Thyroid gland (tissue), 4 donors: ENCODE measurements at regions not wholly inside any gene's neighbourhood (a gene's known extent, or its start where the extent isn't known, plus 50 kb on each side); places are given as distances from the start of the nearest gene placed in this dataset.

Experiments
- DNase-seq, 2 donors: peaks; one replicate each; pipeline ENCODE4 v3.0.0-alpha.2; 2019
- H3K27ac ChIP-seq, 3 donors: fragments of 200-600 bp; sonication (generic); 1 replicate in 2 of 3; 2 replicates in 1 of 3; pipeline ENCODE4 v1.5.1; 2016 to 2019; ENCODE audit warnings: mild to moderate bottlenecking in 1 of 3, moderate library complexity in 1 of 3
- H3K27me3 ChIP-seq: fragments of 200-600 bp; sonication (generic); one replicate; pipeline ENCODE4 v1.5.1; 2019
- H3K36me3 ChIP-seq, 2 donors: fragments of 200-600 bp; sonication (generic); one replicate each; pipeline ENCODE4 v1.5.1; 2016 to 2019
- H3K4me1 ChIP-seq, 2 donors: fragments of 200-600 bp; sonication (generic); one replicate each; pipeline ENCODE4 v1.5.1; 2017 to 2019
- H3K4me3 ChIP-seq, 3 donors: fragments of 200-600 bp; sonication (generic); replicated peaks in 1 of 3; 1 replicate in 2 of 3; 2 replicates in 1 of 3; pipeline ENCODE4 v1.5.1; 2016; ENCODE audit warnings: mild to moderate bottlenecking in 1 of 3
- H3K9me3 ChIP-seq: fragments of 200-600 bp; sonication (generic); one replicate; pipeline ENCODE4 v1.5.1; 2017
- POLR2A ChIP-seq, 2 donors: fragments of 450-650 bp; IDR thresholded peaks; one replicate each; pipeline ENCODE4 v1.6.1; 2017; ENCODE audit warnings: antibody characterized with exemption in 2 of 2, mild to moderate bottlenecking in 2 of 2, moderate library complexity in 1 of 2
- WGBS, 2 donors: methylation state at CpG; one replicate each; pipeline ENCODE4 v1.1.5; 2017; 5-methylcytosine and 5-hydroxymethylcytosine counted together
- intact Hi-C: fragments of 100-400 bp; cut with DNase I; formaldehyde crosslinking; loops from one replicate; pipeline ENCODE4 v1.15.1; 2023
- TF ChIP-seq, protein P1 (sequence below), 6 experiments: fragments of 200-600 bp in 3 of 6; fragments of 450-650 bp in 3 of 6; sonication (generic) in 3 of 6; IDR thresholded peaks; one replicate each; pipeline ENCODE4 v1.5.1; 2016 to 2019; ENCODE audit warnings: antibody characterized with exemption in 6 of 6, mild to moderate bottlenecking in 2 of 6, inconsistent platforms in 1 of 6, moderate library complexity in 1 of 6

DNA sequence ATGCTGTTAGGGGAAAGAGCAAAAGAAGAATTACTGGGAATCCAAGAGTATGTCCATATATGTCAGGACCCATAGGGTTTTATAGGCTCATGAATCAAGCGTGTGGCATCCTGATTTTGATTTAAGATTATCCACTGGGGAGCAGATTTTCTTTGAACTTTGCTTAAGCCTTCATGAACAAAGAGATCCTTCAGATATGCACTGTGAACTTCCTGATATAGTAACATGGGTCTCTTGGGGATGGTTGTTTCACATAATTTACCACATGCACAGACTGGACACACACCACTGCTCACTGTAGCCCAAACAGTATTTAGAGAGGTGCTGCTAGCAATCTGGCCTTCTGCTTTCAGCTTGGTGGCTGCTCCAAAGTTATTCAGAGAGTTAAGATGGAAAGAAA, 200.9 kb upstream of the ZPLD1 start:
- Histone ChIP-seq H3K27ac (no peak overlapping the region), H3K27me3 (no peaks in the 10 kb centered on the region), H3K4me3 (no peak overlapping the region), H3K9me3 (no peaks in the 10 kb centered on the region), H3K36me3 (no peaks in the 10 kb centered on the region), H3K4me1 (no peaks in the 10 kb centered on the region)
- intact Hi-C loops: no loop called here
- WGBS, 2 donors: 48 to 85% methylated on average over 1 of the region's 1 CpG
- DNase-seq: no peak
- TF ChIP-seq, protein P1, sequence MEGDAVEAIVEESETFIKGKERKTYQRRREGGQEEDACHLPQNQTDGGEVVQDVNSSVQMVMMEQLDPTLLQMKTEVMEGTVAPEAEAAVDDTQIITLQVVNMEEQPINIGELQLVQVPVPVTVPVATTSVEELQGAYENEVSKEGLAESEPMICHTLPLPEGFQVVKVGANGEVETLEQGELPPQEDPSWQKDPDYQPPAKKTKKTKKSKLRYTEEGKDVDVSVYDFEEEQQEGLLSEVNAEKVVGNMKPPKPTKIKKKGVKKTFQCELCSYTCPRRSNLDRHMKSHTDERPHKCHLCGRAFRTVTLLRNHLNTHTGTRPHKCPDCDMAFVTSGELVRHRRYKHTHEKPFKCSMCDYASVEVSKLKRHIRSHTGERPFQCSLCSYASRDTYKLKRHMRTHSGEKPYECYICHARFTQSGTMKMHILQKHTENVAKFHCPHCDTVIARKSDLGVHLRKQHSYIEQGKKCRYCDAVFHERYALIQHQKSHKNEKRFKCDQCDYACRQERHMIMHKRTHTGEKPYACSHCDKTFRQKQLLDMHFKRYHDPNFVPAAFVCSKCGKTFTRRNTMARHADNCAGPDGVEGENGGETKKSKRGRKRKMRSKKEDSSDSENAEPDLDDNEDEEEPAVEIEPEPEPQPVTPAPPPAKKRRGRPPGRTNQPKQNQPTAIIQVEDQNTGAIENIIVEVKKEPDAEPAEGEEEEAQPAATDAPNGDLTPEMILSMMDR (IDR thresholded peaks at IDR 0.05): no peak
- TF ChIP-seq POLR2A (IDR thresholded peaks at IDR 0.05): no peak

DNA sequence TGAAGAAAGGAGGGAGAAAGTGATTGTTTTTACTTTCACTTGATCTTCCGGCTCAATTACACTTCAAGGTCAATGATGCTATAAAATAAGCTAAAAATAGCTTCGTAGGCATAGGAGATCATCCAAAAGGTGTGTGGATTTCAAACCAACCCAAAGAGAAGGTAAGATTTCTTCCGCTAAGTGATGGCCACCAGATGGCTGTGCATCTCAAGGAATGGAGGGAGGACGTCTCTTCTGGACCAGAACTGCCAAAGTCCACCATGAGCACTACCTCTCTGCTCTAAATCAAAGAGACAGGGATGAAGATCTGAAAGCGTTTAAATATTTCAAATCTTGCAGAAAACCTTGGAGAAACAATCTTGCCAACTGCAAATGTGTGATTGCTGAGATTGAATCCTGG, 199.1 kb upstream of the ZPLD1 start:
- intact Hi-C loops: no loop called here
- Histone ChIP-seq H3K9me3 (no peaks in the 10 kb centered on the region), H3K27ac (no peak overlapping the region), H3K4me1 (no peaks in the 10 kb centered on the region), H3K27me3 (no peaks in the 10 kb centered on the region), H3K4me3 (no peak overlapping the region), H3K36me3 (no peaks in the 10 kb centered on the region)
- TF ChIP-seq POLR2A (IDR thresholded peaks at IDR 0.05): no peak
- TF ChIP-seq, protein P1 (IDR thresholded peaks at IDR 0.05): peak in 2 of 6 experiments; percentile 51 to 57
- DNase-seq: peak in 1 of 2 donors; percentile 60
- WGBS, 2 donors: 37 to 76% methylated on average over 5 of the region's 5 CpGs

DNA sequence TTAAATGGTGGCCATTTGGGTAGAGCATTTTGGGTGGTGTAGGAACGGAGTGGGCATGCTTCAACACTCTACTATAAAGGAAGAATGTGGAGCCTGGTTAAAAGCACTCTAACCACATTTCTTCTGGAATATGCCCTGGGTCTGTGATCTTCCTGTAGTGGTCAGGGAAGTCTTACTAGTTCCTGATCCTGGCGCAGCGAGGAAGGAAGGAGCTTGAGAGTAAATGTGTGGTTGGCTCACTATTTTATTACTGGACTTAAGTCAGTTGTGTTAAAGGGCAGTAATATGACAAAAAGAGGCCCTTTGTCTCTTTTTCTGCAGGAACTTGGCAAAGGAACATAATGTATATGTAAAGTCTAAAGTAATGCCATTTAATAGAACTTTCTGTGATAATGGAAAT, 197.6 kb upstream of the ZPLD1 start:
- no peak for DNase-seq
- Histone ChIP-seq H3K4me3 (no peak overlapping the region), H3K27ac (no peak overlapping the region), H3K27me3 (no peaks in the 10 kb centered on the region), H3K4me1 (no peaks in the 10 kb centered on the region), H3K9me3 (no peaks in the 10 kb centered on the region), H3K36me3 (no peaks in the 10 kb centered on the region)
- intact Hi-C loops: no loop called here
- TF ChIP-seq, protein P1 (IDR thresholded peaks at IDR 0.05): no peak
- TF ChIP-seq POLR2A (IDR thresholded peaks at IDR 0.05): no peak
- WGBS, 2 donors: 91 to 94% methylated on average over 3 of the region's 3 CpGs

DNA sequence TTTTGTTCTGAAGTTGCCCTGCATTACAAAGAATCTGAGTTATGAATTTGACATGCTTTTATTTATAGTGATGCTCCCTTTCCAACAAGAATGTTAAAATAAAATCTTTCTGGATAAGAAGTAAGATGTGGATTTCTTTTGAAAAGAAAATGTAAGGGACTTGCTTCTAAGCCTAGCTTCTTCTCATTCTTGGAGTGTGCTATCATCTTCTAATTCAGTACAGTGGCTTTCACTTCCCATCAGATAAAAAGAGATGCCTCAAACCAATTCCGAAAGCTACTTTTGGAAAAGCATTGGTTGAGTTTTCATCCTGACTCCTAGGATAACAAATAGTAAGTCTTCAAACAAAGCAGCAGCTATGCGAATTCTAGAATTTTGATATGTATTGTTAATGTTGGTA, 197.0 kb upstream of the ZPLD1 start:
- Histone ChIP-seq H3K9me3 (no peaks in the 10 kb centered on the region), H3K36me3 (no peaks in the 10 kb centered on the region), H3K4me1 (no peaks in the 10 kb centered on the region), H3K27ac (no peak overlapping the region), H3K4me3 (no peak overlapping the region), H3K27me3 (no peaks in the 10 kb centered on the region)
- DNase-seq: no peak
- no peak for TF ChIP-seq POLR2A (IDR thresholded peaks at IDR 0.05)
- TF ChIP-seq, protein P1 (IDR thresholded peaks at IDR 0.05): no peak
- 90 to 93% methylated on average over 2 of the region's 2 CpGs for WGBS, 2 donors
- intact Hi-C loops: no loop called here

DNA sequence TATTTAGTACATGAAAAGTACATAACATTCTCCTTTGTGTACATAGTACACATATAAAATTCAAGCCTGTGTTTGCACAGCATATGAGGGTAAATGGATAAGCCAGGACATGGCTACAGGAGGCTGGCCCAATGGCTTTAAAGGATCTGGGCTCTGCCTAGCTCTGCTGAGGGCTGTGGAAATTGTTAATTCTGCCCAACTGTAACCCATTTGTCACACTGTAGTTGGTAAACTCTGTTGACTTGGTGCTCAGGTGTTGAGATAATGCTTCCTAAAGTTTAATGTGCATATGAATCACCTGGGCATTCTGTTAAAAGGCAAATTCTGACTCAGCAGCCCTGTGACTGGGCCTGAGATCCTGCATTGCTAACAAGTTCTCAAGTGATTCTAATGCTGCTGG, 196.5 kb upstream of the ZPLD1 start:
- H3K9me3 ChIP-seq: no peaks in the 10 kb centered on the region
- DNase-seq: no peak
- H3K4me3 ChIP-seq: no peak overlapping the region
- no peak for TF ChIP-seq POLR2A (IDR thresholded peaks at IDR 0.05)
- TF ChIP-seq, protein P1 (IDR thresholded peaks at IDR 0.05): no peak
- H3K4me1 ChIP-seq: no peaks in the 10 kb centered on the region
- H3K36me3 ChIP-seq: no peaks in the 10 kb centered on the region
- H3K27ac ChIP-seq: no peak overlapping the region
- H3K27me3 ChIP-seq: no peaks in the 10 kb centered on the region
- intact Hi-C loops: no loop called here
